SK-N-MC (cell line): ENCODE measurements at regions not wholly inside any gene's neighbourhood (a gene's known extent, or its start where the extent isn't known, plus 50 kb on each side); places are given as distances from the start of the nearest gene placed in this dataset.
"Not testable (repeated sequence)": the region's sequence is repeated elsewhere in the genome, so short reads cannot be mapped to it uniquely, and the experiment has no call there.

Experiments used
- DNase-seq: peaks from one replicate; pipeline ENCODE4 v3.0.0-alpha.2; 2011; ENCODE audit warnings: low read depth, low spot score
- H3K27ac ChIP-seq: fragments of 200-600 bp; sonication (generic); 2 replicates; pipeline ENCODE4 v1.5.1; 2016; ENCODE audit warnings: mixed run types
- H3K36me3 ChIP-seq: fragments of 200-600 bp; sonication (generic); 2 replicates; pipeline ENCODE4 v1.6.1; 2017; ENCODE audit warnings: antibody characterized with exemption, low read length, mixed read lengths; ENCODE audit not compliant: insufficient read depth
- H3K4me3 ChIP-seq: fragments of 200-600 bp; sonication (generic); 2 replicates; pipeline ENCODE4 v1.5.1; 2016
- H3K9ac ChIP-seq: fragments of 200-600 bp; sonication (generic); 2 replicates; pipeline ENCODE4 v1.8.0; 2017; ENCODE audit warnings: mixed run types, mixed read lengths; ENCODE audit not compliant: insufficient read length
- H3K9me3 ChIP-seq: fragments of 200-600 bp; sonication (generic); 2 replicates; pipeline ENCODE4 v1.6.1; 2017; ENCODE audit warnings: low read depth, mild to moderate bottlenecking, antibody characterized with exemption, low read length, moderate library complexity, mixed read lengths
- EZH2 ChIP-seq: fragments of 200-600 bp; sonication (generic); IDR thresholded peaks from one replicate; pipeline ENCODE4 v1.6.1; 2017; ENCODE audit warnings: antibody characterized with exemption
- FOXP2 ChIP-seq: optimal IDR thresholded peaks from 2 replicates; pipeline ENCODE3; 2011; ENCODE audit warnings: mild to moderate bottlenecking, moderate library complexity; ENCODE audit not compliant: insufficient read depth; ENCODE audit errors: extremely low read length, control extremely low read depth
- POLR2AphosphoS5 ChIP-seq: IDR thresholded peaks from 2 replicates; pipeline ENCODE4 v1.6.1; 2012; ENCODE audit warnings: mild to moderate bottlenecking, low read depth, low read length, borderline replicate concordance

DNA sequence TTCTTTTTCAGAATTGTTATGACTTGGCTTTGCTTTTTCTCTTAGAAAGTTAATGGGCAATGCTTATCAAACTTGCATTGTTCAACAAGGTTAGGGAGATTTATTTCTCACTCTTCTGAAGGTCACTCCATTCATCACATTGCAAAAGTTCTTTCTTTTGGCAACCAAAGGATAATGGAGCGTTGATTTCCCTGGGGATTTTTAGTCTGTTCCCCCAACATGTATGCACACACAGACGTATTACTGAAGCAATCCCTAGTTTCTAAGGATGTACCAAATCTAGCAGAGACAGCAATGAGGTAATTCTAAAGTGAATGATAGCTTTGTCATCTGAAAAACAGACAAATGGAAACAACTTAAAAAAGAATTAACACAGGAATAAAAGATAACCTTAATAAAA, 349.1 kb downstream of the NYAP2 start:
- H3K4me3 ChIP-seq, result no peak overlapping the region
- no peak overlapping the region for H3K9ac ChIP-seq
- TF ChIP-seq FOXP2 (no peak), EZH2 (no peak), POLR2AphosphoS5 (no peak)
- no peaks in the 10 kb centered on the region for H3K9me3 ChIP-seq
- no peak for DNase-seq
- H3K27ac ChIP-seq, result no peak overlapping the region
- no peaks in the 10 kb centered on the region for H3K36me3 ChIP-seq

GRCh38 chr2:225743996-225744395, 344.5 kb downstream of the NYAP2 start:
- not testable (repeated sequence) for H3K9me3 ChIP-seq, H3K9ac ChIP-seq, H3K4me3 ChIP-seq, DNase-seq, H3K27ac ChIP-seq, H3K36me3 ChIP-seq

DNA sequence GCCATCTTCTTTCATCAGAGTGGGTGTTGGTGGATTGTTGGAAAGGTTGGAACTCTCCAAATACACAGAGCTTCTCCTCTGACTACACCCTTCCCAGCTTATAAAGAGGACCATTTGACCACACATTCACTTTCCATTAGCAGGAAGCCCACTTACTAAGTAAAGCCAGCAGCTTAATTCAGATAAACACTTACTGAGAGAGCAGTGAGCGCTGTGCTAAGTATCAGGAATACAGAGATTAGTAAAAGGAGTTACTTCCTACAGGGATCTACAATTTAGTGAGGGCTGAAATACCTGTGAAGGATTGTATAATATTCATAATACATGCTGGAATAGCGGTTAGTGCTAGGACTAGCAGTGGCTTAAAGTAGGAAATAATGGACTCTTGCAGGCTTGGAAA, 343.0 kb downstream of the NYAP2 start:
- H3K4me3 ChIP-seq, result no peak overlapping the region
- no peaks in the 10 kb centered on the region for H3K9me3 ChIP-seq
- H3K36me3 ChIP-seq, result no peaks in the 10 kb centered on the region
- no peak overlapping the region for H3K27ac ChIP-seq
- TF ChIP-seq POLR2AphosphoS5 (no peak), FOXP2 (no peak), EZH2 (no peak)
- no peak overlapping the region for H3K9ac ChIP-seq
- DNase-seq, result no peak

GRCh38 chr2:225740086-225740485, 340.6 kb downstream of the NYAP2 start:
- no peak overlapping the region for H3K4me3 ChIP-seq
- no peak overlapping the region for H3K27ac ChIP-seq
- H3K9ac ChIP-seq, result no peak overlapping the region
- no peaks in the 10 kb centered on the region for H3K36me3 ChIP-seq
- no peaks in the 10 kb centered on the region for H3K9me3 ChIP-seq
- no peak for TF ChIP-seq POLR2AphosphoS5
- TF ChIP-seq FOXP2, result no peak
- TF ChIP-seq EZH2, result no peak
- no peak for DNase-seq

GRCh38 chr2:225739328-225739727, 339.8 kb downstream of the NYAP2 start:
- no peak for DNase-seq
- no peaks in the 10 kb centered on the region for H3K9me3 ChIP-seq
- no peak overlapping the region for H3K4me3 ChIP-seq
- H3K27ac ChIP-seq, result no peak overlapping the region
- no peak overlapping the region for H3K9ac ChIP-seq
- no peaks in the 10 kb centered on the region for H3K36me3 ChIP-seq
- TF ChIP-seq FOXP2, result no peak
- TF ChIP-seq EZH2, result no peak
- no peak for TF ChIP-seq POLR2AphosphoS5

DNA sequence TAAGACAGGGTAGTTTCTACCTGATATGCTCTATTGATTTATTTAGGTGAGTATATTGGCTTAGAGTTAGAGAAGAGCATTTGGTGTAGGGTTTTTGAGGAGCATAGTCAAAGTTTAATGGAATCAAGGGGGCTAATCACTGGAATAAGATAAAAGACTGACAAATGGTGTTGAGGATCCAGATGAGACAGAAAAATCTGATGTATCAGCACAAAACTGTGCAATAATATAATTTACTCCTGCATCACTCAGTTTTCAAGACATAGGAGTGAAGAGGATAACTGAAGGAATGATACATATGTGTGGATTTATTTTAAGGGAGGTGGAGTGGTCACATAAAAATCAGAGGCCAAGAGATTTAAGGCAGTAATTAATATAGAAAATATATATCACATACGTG, 339.2 kb downstream of the NYAP2 start:
- no peak for DNase-seq
- Histone ChIP-seq H3K4me3 (no peak overlapping the region), H3K36me3 (no peaks in the 10 kb centered on the region), H3K27ac (no peak overlapping the region), H3K9me3 (no peaks in the 10 kb centered on the region), H3K9ac (no peak overlapping the region)
- TF ChIP-seq POLR2AphosphoS5, result no peak
- no peak for TF ChIP-seq FOXP2
- TF ChIP-seq EZH2, result no peak

DNA sequence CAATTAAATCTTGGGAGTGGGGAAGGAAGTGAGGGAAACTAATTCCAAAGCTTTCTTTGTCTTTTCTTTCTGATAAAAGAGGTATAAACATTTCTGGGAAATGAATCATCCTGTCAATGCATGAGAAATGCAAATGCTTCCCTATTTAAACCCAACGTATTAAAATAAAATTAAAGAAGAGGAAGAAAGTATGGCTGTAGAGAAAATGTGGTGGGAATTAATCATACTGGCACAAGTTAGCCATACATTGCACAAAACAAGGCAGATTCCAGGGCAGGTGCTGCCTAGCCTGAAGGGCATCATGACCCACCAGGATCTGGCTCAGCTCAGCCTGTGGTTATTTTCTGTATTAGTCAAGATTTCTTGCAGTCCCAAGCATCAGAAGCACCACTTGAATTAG, 338.0 kb downstream of the NYAP2 start:
- no peaks in the 10 kb centered on the region for H3K9me3 ChIP-seq
- no peak overlapping the region for H3K27ac ChIP-seq
- TF ChIP-seq FOXP2 (no peak), POLR2AphosphoS5 (no peak), EZH2 (no peak)
- no peaks in the 10 kb centered on the region for H3K36me3 ChIP-seq
- H3K9ac ChIP-seq, result no peak overlapping the region
- H3K4me3 ChIP-seq, result no peak overlapping the region
- no peak for DNase-seq

DNA sequence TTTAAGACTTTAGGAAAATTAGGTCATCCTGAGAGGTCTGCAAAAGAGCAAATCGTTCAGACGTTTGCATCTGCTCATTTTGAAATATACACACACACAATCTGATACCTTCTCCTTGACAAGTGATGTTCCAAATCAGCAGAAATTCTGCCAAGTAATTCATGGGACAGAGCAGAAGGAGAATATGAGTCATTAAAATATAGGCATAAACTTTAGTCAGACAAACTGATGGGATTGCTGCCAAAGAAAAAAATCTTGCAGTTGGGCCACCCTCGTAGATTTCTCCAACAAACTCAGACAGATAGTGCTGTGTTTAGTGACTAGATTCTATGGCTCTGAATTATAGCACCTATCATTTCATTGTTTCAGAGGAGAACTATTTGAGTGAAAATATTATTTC, 336.3 kb downstream of the NYAP2 start:
- Histone ChIP-seq H3K36me3 (no peaks in the 10 kb centered on the region), H3K9ac (no peak overlapping the region), H3K9me3 (no peaks in the 10 kb centered on the region), H3K4me3 (peak overlapping the region; percentile 4; the same call in 1 of the 2 replicates), H3K27ac (no peak overlapping the region)
- TF ChIP-seq FOXP2, result no peak
- no peak for TF ChIP-seq POLR2AphosphoS5
- TF ChIP-seq EZH2, result no peak
- peak; percentile 28 for DNase-seq

DNA sequence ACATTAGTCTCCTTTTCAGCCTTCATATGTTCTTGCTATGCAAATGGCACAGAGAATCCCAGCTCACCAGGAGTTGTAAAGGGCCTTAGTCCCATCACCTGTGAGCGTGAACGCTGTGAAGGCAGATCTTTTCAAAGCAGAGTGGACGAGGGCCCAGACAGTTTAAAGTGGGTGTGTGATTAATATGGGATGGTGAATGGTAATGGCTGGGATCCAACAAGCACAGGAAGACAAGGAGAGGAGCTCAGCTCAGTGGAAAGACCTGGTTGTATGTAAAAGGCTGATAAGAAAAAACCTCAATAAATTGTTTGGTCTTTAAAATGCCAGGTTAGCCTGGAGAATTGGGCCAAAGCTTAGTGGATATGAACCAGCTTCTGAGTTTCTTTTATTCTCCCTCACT, 326.2 kb downstream of the NYAP2 start:
- no peak for DNase-seq
- no peak overlapping the region for H3K27ac ChIP-seq
- H3K4me3 ChIP-seq, result no peak overlapping the region
- H3K36me3 ChIP-seq, result no peaks in the 10 kb centered on the region
- no peak overlapping the region for H3K9ac ChIP-seq
- TF ChIP-seq POLR2AphosphoS5 (no peak), EZH2 (no peak), FOXP2 (no peak)
- no peaks in the 10 kb centered on the region for H3K9me3 ChIP-seq
